Astrocyte (in vitro differentiated cells and primary cell): ENCODE measurements at regions not wholly inside any gene's neighbourhood (a gene's known extent, or its start where the extent isn't known, plus 50 kb on each side); places are given as distances from the start of the nearest gene placed in this dataset.
"Not testable (repeated sequence)": the region's sequence is repeated elsewhere in the genome, so short reads cannot be mapped to it uniquely, and the experiment has no call there.

Experiments
- DNase-seq: peaks from one replicate; pipeline ENCODE4 v3.0.0-alpha.2; 2010; ENCODE audit warnings: low read depth
- FAIRE-seq: peaks from 2 replicates; lab custom pipeline; 2011; peaks lifted over from hg19 to GRCh38; lab: Jason Lieb, UNC
- H2AFZ ChIP-seq: 2 replicates; pipeline ENCODE4 v1.6.0; 2012; ENCODE audit warnings: low read depth, low read length, inconsistent platforms
- H3K27ac ChIP-seq: 2 replicates; pipeline ENCODE4 v1.5.1; 2011; ENCODE audit warnings: low read depth, low read length, inconsistent platforms
- H3K27me3 ChIP-seq: 2 replicates; pipeline ENCODE4 v1.6.0; 2011; ENCODE audit warnings: low read length, inconsistent platforms; ENCODE audit not compliant: insufficient read depth
- H3K36me3 ChIP-seq: 2 replicates; pipeline ENCODE4 v1.5.1; 2011; ENCODE audit warnings: low read length, inconsistent platforms; ENCODE audit not compliant: insufficient read depth
- H3K4me1 ChIP-seq: 2 replicates; pipeline ENCODE4 v1.5.1; 2011; ENCODE audit warnings: low read length, inconsistent platforms; ENCODE audit not compliant: insufficient read depth
- H3K4me2 ChIP-seq: 2 replicates; pipeline ENCODE4 v1.6.0; 2012; ENCODE audit warnings: low read length, inconsistent platforms
- H3K4me3 ChIP-seq: 2 replicates; pipeline ENCODE4 v1.5.1; 2011; ENCODE audit warnings: low read depth, mild to moderate bottlenecking, low read length, inconsistent platforms; ENCODE audit not compliant: insufficient read depth
- H3K79me2 ChIP-seq: 2 replicates; pipeline ENCODE4 v1.6.0; 2012; ENCODE audit warnings: mild to moderate bottlenecking, low read length, inconsistent platforms; ENCODE audit not compliant: insufficient read depth
- H3K9ac ChIP-seq: 2 replicates; pipeline ENCODE4 v1.6.0; 2012; ENCODE audit warnings: mild to moderate bottlenecking, low read length, inconsistent platforms
- H3K9me3 ChIP-seq: 2 replicates; pipeline ENCODE4 v1.5.1; 2012; ENCODE audit warnings: low read depth, mild to moderate bottlenecking, low read length, inconsistent platforms; ENCODE audit not compliant: insufficient read depth
- H4K20me1 ChIP-seq: 2 replicates; pipeline ENCODE4 v1.6.0; 2012; ENCODE audit warnings: low read length, inconsistent platforms; ENCODE audit not compliant: insufficient read depth
- H3K27ac Mint-ChIP-seq: one replicate; pipeline ENCODE4 v1.8.0; 2021; ENCODE audit warnings: mild to moderate bottlenecking, mixed read lengths; ENCODE audit not compliant: unreplicated experiment
- H3K27me3 Mint-ChIP-seq: one replicate; pipeline ENCODE4 v1.8.0; 2021; ENCODE audit warnings: low read depth, mixed read lengths; ENCODE audit not compliant: unreplicated experiment
- H3K36me3 Mint-ChIP-seq: one replicate; pipeline ENCODE4 v1.8.0; 2021; ENCODE audit warnings: low read depth, mixed read lengths; ENCODE audit not compliant: unreplicated experiment
- H3K4me1 Mint-ChIP-seq: one replicate; pipeline ENCODE4 v1.8.0; 2021; ENCODE audit warnings: low read depth, mixed read lengths; ENCODE audit not compliant: unreplicated experiment
- H3K4me3 Mint-ChIP-seq: one replicate; pipeline ENCODE4 v1.8.0; 2021; ENCODE audit warnings: mild to moderate bottlenecking, moderate library complexity, mixed read lengths; ENCODE audit not compliant: unreplicated experiment
- H3K9me3 Mint-ChIP-seq: one replicate; pipeline ENCODE4 v1.8.0; 2021; ENCODE audit warnings: mild to moderate bottlenecking, mixed read lengths; ENCODE audit not compliant: unreplicated experiment
- TF ChIP-seq, protein P1 (sequence below): IDR thresholded peaks from 2 replicates; pipeline ENCODE4 v1.5.1; 2011; ENCODE audit warnings: low read depth, mild to moderate bottlenecking, inconsistent platforms, low read length, moderate library complexity; ENCODE audit not compliant: insufficient read depth

DNA sequence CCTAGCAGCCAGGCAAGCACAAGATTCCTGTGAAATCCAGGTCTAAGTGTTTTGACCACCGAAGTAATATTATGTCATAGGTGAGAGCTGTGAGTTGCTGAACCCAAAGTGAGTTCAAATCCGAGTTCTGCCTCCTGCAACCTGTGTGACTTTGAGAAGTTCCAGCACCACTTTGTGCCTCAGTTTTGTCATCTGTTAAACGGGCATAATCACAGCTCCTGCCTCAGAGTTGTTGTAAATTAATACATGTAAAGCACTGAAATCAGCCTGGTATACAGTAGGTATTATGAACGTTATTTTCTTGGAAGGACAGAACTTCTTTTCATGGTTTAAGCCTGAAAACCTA, 152.5 kb upstream of the ALDH3B2 start:
- H3K9me3 ChIP-seq, DNase-seq, H3K27me3 ChIP-seq, H3K27ac Mint-ChIP-seq, H3K4me3 ChIP-seq, H3K36me3 ChIP-seq, H3K4me1 ChIP-seq, H3K27ac ChIP-seq, H3K4me2 ChIP-seq, H2AFZ ChIP-seq, H3K4me3 Mint-ChIP-seq, H3K36me3 Mint-ChIP-seq, H3K79me2 ChIP-seq, H3K9me3 Mint-ChIP-seq, H3K4me1 Mint-ChIP-seq, FAIRE-seq, H4K20me1 ChIP-seq, H3K9ac ChIP-seq: not testable (repeated sequence)
- peaks cover 43% of the 10 kb centered on the region for H3K27me3 Mint-ChIP-seq

DNA sequence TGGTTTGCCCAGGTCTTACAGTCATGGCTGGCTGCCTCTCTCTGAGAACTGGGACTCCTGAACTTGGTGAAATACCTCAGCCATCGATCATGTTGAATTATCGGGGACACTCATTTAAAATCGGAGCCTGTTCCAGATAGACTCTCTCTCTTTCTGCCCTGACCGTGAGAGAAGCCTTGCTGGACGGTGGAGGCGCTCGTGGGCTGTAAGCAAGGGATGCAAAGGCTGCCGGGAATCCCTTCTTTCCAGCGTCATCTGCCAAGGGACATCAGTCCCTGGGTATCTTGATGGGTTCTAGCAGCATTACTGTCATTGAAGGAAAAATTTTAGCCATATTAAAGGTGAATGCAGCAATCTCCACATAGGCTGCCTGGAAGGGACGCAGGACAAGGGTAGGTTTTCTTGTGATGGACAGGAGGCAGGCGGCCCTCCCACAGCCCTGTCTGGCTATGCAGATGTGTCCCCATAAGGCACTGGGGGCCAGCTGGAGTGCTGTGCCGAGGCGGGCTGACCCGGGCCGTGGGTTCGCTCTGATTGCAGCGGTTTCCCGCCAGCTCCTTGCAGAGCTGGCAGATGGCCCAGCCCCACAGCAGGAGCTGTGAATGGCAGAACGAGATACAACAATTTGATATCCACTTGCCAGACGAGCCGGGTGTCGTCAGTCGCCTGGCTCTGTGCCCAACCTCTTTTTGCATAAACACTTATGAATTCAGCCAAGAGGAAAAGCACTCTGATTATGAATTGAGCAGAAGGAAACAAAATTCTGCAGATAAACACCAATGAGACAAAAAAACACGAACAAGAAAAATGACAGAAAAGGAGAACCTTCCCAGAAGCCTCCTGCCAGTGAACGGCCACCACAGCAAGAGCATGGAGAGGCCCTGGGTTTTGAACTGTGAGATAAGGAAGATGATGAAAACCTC, 151.9 kb upstream of the ALDH3B2 start:
- not testable (repeated sequence) for H3K4me3 Mint-ChIP-seq, H3K9me3 ChIP-seq, H3K36me3 Mint-ChIP-seq, H3K9ac ChIP-seq, H3K9me3 Mint-ChIP-seq, H4K20me1 ChIP-seq, H3K4me1 Mint-ChIP-seq, H3K27ac Mint-ChIP-seq, H3K4me1 ChIP-seq, DNase-seq, H3K27ac ChIP-seq, H3K4me2 ChIP-seq, H3K36me3 ChIP-seq, H3K79me2 ChIP-seq, H3K4me3 ChIP-seq, H2AFZ ChIP-seq, H3K27me3 ChIP-seq, FAIRE-seq
- peaks cover 41% of the 10 kb centered on the region for H3K27me3 Mint-ChIP-seq

DNA sequence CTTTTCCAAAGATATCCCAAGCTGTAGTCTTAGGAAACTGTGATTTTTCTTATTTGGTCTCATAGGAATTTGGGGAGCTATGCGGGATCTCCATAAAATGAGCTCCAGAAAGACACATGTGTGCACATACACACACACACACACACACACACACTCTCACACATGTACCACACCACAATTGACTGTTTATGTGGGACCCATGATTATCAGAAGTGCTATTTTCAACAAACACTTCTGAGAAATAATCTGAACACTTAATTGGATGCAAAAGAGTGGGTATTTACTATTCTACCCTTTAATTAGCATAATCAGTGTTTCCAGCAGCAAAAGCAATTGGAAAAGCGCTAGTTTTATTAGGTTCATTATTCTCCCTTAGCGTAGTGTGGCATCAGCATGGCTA, 150.4 kb upstream of the ALDH3B2 start:
- H3K27me3 Mint-ChIP-seq: peaks cover 47% of the 10 kb centered on the region

DNA sequence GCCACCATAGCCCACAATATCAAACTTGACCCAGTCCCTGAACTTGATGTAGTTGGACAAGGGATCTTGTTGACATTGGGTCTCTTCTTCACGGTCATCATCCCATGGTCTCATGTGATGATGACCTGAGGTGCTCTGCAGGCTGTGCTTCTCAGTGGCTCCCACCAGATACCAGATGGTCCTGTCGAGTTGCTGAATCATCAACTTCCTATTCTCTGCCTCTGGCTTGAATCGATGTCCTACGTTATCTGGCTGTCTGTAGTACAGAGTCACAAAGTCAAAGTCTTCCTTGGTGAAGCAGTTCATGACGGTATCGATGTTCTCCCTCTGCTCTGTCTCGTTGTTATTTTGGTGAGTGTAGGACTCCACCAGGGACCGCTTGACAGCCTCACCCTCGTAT, 145.7 kb upstream of the ALDH3B2 start:
- Histone ChIP-seq H3K9ac (no peak overlapping the region), H3K4me3 (no peak overlapping the region), H3K27ac (no peak overlapping the region), H3K9me3 (no peaks in the 10 kb centered on the region), H3K27me3 (no peaks in the 10 kb centered on the region), H3K4me1 (no peaks in the 10 kb centered on the region), H4K20me1 (no peaks in the 10 kb centered on the region), H2AFZ (no peak overlapping the region), H3K79me2 (no peaks in the 10 kb centered on the region), H3K36me3 (no peaks in the 10 kb centered on the region), H3K4me2 (no peak overlapping the region)
- TF ChIP-seq, protein P1, sequence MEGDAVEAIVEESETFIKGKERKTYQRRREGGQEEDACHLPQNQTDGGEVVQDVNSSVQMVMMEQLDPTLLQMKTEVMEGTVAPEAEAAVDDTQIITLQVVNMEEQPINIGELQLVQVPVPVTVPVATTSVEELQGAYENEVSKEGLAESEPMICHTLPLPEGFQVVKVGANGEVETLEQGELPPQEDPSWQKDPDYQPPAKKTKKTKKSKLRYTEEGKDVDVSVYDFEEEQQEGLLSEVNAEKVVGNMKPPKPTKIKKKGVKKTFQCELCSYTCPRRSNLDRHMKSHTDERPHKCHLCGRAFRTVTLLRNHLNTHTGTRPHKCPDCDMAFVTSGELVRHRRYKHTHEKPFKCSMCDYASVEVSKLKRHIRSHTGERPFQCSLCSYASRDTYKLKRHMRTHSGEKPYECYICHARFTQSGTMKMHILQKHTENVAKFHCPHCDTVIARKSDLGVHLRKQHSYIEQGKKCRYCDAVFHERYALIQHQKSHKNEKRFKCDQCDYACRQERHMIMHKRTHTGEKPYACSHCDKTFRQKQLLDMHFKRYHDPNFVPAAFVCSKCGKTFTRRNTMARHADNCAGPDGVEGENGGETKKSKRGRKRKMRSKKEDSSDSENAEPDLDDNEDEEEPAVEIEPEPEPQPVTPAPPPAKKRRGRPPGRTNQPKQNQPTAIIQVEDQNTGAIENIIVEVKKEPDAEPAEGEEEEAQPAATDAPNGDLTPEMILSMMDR: no peak
- H3K36me3 Mint-ChIP-seq: no peaks in the 10 kb centered on the region
- H3K4me1 Mint-ChIP-seq: no peaks in the 10 kb centered on the region
- H3K27ac Mint-ChIP-seq: no peak overlapping the region
- no peaks in the 10 kb centered on the region for H3K9me3 Mint-ChIP-seq
- no peak for FAIRE-seq
- H3K27me3 Mint-ChIP-seq: peaks cover 33% of the 10 kb centered on the region
- DNase-seq: no peak
- H3K4me3 Mint-ChIP-seq: no peak overlapping the region

More for the DNA sequence above, 150.4 kb upstream of the ALDH3B2 start:
- H3K36me3 ChIP-seq, H4K20me1 ChIP-seq, H3K9ac ChIP-seq, H3K27ac ChIP-seq, H3K9me3 ChIP-seq, DNase-seq, H3K4me1 ChIP-seq, H2AFZ ChIP-seq, H3K9me3 Mint-ChIP-seq, H3K27me3 ChIP-seq, H3K4me3 Mint-ChIP-seq, H3K36me3 Mint-ChIP-seq, H3K27ac Mint-ChIP-seq, H3K79me2 ChIP-seq, H3K4me3 ChIP-seq, H3K4me2 ChIP-seq, H3K4me1 Mint-ChIP-seq, FAIRE-seq: not testable (repeated sequence)

DNA sequence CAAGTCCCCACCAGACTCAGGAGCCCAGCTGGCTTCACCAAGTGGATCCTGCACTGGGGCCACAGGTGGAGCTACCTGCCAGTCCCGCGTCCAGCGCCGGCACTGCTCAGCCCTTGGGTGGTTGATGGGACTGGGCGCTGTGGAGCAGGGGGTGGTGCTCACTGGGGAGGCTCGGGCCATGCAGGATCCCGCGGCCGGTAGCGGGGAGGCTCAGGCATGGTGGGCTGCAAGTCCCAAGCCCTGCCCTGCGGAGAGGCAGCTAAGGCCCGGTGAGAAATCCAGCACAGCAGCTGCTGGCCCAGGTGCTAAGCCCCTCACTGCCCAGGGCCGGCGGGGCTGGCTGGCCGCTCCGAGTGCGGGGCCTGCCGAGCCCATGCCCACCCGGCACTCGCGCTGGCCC, 143.1 kb upstream of the ALDH3B2 start:
- DNase-seq, H4K20me1 ChIP-seq, H3K4me3 Mint-ChIP-seq, H3K4me3 ChIP-seq, H2AFZ ChIP-seq, H3K9me3 Mint-ChIP-seq, H3K79me2 ChIP-seq, H3K9ac ChIP-seq, H3K27ac Mint-ChIP-seq, H3K27ac ChIP-seq, H3K36me3 Mint-ChIP-seq, H3K27me3 ChIP-seq, H3K9me3 ChIP-seq, H3K4me1 ChIP-seq, H3K36me3 ChIP-seq, H3K4me1 Mint-ChIP-seq, H3K4me2 ChIP-seq, FAIRE-seq: not testable (repeated sequence)
- H3K27me3 Mint-ChIP-seq: peaks cover 18% of the 10 kb centered on the region
